ENCODE measurements at regions not wholly inside any gene's neighbourhood (a gene's known extent, or its start where the extent isn't known, plus 50 kb on each side); places are given as distances from the start of the nearest gene placed in this dataset.
"Not testable (repeated sequence)": the region's sequence is repeated elsewhere in the genome, so short reads cannot be mapped to it uniquely, and the experiment has no call there.

DNA sequence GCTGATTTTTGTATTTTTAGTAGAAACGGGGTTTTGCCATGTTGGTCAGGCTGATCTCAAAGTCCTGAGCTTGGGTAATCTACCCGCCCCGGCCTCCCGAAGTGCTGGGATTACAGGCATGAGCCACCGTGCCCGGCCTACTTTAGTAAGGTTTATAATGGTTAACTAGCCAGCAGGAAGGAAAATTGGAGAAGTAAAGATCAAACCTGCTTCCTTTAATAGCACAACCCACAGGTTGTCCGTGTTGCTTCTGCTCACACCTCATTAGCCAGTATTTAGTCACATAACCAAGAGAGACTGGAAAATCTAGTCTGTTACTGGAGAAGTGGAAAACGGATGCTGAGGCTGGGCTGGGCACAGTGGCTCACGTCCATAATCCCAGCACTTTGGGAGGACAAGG, 51.9 kb upstream of the TBL1XR1 start:
- DNase-seq (ENCODE audit: low read depth), result no peak

DNA sequence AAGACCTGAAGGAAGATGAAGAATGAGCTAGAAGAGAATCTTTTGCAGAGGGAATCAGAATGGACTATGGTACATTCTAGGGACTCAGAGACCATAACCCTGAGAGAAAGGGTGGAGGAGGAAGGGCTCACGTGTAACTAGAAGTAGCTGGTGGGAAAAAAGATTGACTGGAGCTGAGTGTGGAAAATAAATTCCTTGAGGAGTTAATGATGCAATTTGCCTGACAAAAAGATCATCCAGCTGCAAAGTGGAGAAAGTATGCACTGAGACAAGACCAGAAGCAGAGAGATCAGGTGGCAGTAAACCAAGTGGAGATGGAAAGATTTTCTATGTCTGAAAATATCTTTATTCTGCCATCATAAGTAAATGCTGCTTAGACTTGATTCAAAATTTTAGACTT, 52.9 kb upstream of the TBL1XR1 start:
- DNase-seq (ENCODE audit: low read depth), result no peak

DNA sequence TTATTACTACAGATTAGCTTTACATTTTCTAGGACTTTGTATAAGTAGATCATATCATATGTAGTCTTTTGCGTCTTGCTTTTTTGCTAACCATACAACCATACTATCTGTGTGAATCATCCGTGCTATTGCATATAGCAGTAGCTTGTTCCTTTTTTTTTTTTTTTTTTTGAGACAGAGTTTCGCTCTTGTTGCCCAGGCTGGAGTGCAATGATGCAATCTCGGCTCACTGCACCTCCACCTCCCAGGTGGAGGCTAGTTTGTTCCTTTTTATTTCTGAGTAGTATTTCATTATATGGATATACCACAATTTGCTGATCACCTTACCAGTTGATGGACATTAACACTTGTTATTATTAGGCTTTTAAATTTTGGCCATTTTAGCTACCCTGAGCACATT, 54.5 kb upstream of the TBL1XR1 start:
- no peak for DNase-seq (ENCODE audit: low read depth)

DNA sequence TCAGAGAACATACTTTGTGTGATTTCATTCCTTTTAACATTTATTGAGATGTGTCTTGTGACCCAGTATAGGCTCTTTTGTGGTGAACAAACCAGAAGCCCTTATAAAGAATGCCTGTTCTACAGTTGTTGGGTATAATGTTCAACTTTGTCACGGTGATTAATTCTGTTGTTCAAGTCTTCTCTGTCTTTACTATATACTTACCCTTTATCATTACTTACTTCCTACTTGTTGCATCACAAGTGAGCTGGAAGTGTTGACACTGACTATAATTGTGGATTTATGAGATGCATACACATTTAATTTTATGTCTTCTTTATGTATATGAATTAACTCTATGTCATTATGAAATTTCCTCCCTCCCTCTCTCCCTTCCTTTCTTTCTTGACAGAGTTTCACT, 59.7 kb upstream of the TBL1XR1 start:
- DNase-seq (ENCODE audit: low read depth), result no peak

DNA sequence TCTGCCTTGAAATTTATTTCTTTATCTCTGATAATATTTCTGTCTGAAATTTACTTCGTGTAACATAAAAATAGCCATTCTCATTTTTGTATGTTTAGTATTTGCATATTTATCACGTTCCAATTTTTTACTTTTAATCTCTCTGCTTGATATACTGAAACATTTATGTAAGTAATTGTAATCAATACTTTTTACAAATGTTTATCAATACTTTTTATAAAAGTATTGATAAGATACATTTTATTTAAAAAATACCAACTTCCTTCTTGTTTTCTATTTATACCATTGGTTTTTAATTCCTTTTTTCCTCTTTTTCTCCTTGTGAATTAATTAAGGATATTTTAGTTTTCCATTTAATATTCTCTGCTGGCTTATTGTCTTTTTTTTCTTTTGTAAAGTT, 60.3 kb upstream of the TBL1XR1 start:
- DNase-seq (ENCODE audit: low read depth), result no peak

DNA sequence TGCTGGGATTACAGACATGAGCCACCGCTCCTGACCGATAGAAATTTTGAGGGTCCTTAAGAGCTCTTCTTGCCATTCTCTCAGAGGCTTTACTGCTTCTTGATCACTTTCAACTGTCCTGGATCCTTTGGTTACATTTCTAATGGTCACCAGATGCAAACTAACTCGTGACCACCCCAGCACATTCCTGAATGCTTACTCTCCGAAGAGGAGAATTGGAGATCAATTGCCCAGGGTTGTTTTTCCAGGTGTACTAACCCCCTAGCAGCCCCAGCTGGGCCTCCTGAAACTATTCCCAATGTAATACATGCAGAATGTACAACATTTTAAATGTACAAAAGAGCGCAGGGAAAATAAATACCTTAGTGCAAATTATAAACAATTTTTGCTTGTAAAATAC, 65.1 kb upstream of the TBL1XR1 start:
- DNase-seq (ENCODE audit: low read depth), result no peak

DNA sequence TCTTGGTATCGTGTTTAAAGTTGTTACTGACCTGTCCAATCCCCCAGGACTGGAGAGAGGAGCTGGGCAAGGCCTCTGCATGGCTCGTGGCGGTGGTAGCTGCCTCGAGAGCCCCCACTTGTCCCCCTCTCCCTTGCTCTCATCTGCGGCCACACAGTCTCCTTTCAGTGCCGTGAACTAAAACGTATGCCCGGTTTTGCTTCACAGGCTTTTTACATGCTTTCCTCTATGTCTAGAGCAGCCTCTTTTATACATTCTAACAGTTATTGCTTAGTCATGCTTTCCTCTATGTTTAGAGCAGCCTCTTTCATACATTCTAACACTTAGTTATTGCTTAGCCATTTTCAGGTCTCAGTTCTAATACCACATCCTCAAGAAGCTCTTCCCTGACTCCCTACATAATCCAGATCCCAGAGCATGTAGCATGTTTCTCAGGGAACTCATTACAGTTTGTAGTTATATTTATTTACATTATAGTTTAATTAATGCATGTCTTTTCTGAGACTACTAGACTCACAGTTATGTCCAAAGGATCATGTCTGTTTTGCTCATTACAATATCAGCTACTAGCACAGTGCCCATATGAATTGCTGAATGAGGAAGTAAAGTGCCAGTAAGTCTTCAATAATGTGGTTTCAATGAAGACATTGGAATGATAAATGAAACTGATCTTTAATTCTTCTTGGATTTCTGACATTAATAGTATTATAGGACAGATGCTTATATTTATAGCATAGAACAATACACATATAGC, 66.5 kb upstream of the TBL1XR1 start:
- DNase-seq (ENCODE audit: low read depth), result no peak

DNA sequence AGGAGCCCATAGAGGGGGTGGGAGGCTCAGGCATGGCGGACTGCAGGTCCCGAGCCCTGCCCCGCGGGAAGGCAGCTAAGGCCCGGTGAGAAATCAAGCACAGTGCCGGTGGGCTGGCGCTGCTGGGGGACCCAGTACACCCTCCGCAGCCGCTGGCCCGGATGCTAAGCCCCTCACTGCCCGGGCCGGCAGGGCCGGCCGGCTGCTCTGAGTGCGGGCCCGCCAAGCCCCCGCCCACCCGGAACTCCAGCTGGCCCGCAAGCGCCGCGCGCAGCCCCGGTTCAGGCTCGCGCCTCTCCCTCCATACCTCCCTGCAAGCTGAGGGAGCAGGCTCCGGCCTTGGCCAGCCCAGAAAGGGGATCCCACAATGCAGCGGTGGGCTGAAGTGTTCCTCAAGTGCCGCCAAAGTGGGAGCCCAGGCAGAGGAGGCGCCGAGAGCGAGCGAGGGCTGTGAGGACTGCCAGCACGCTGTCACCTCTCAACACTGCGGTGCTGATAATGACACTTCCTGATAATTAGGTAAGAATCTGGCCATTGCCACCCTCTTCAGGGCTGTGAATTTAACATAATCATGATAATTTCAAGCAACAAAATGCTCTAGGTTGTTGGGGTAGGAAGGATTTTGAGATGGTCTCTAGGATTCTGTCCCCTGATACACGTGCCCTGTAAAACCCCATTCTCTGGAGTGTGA, 74.7 kb upstream of the TBL1XR1 start:
- DNase-seq (ENCODE audit: low read depth), result not testable (repeated sequence)

DNA sequence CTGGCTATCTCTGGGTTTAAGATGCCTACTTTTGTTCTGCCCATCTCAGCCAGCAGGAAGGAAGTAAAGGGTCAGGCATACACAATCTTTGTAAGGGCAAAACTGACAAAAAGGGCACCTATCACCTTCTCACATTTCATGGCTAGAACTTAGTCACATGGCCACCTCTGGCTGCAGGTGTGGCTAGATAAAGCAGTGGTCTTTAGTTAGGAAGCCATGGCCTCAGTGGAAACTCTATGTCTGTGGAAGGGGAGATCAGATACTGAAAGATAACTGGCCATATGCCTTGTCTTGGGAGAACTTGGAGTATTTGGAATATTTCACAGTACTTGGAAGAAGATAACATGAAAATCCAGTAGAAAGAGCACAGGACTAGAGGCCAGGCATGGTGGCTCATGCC, 80.7 kb upstream of the TBL1XR1 start:
- no peak for DNase-seq (ENCODE audit: low read depth)

DNA sequence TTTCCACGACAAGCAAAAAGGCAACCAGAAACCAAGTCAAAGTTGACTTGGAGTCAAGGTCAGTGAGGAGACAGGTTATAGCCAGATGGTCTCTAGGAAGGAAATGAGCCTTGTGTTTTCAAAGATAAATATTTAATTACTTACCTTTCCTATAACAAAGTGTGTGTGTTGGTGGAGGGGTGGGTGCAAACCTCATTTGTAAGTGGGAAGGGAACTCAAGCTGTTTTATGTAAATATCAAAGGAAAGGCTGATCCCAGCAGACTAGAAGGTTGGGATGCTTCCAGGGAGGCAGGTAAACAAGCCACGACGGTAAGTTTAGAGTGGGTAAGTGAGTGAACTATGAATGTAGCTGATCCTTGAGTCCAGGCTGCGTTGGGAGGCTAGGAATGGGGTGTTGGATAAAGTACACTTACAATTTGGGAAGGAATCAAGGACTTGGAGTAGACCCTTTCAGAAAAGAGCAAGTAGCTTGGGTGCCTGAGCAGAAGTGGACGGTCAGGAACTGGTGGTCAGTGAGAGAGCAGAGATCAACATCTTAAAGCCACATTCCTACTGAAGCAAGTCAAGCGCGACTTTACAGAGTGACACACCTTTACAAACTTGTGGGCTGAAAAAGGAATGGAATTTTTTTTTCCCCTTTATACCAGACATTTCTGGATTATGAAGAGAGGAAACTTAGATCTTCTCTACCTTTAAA, 82.0 kb upstream of the TBL1XR1 start:
- no peak for DNase-seq (ENCODE audit: low read depth)

DNA sequence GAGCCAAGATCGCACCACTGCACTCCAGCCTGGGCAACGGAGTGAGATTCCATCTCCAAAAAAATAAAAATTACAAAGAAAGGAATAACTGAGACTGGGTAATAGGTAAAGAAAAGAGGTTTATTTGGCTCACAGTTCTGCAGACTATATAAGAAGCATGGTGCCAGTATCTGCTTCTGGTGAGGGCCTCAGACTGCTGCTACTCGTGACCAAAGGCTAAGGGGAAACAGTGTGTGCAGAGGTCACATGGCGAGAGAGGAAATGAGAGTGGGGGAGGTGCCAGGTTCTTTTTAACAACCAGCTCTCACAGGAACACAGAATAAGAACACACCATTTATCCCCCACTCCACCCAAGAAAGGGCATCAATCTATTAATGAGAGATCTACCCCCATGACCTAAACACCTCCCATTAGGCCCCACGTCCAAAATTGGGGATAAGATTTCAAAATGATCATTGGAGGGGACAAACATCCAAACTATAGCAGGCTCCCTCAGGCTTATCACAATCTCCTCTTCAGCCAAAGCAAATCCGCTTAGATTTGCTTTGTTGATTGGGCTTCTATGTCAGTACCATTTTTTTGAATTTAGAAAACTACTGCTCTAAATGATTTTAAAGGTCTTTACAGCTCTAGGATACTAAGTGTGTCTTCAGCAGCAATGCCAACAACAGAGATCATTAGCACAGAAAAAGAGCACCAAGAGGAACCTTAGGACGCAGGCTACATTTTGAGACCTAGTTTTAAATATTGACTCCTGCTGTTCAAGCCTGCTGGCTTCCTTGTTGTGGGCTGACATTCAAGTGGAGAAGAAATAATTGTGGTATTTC, 84.2 kb upstream of the TBL1XR1 start:
- no peak for DNase-seq (ENCODE audit: low read depth)

DNA sequence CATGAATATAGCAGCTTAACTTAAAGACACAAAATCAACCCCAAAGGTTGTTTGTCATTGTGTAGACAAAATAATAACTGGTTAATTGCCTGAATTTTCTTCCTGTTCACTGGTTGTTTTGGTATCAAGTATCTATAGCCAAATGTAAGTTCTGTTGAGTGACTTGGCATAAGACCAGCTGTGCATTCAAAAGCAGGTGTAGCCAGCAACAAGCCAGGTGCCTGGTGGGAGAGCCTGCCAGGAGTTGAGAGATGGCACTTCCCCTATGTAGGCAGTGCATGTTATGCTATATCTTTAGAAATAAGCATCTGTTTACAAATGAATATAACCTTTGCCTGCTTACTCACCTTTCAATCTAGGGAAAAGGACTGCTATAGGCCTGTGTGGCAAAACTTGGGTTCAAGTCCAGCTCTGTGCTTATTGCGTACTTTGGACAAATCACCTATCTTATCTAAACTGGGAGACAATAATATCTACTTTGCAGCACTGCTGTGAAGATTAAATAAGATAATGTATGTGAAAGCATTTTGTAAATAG, 84.9 kb upstream of the TBL1XR1 start:
- DNase-seq (ENCODE audit: low read depth), result no peak

DNA sequence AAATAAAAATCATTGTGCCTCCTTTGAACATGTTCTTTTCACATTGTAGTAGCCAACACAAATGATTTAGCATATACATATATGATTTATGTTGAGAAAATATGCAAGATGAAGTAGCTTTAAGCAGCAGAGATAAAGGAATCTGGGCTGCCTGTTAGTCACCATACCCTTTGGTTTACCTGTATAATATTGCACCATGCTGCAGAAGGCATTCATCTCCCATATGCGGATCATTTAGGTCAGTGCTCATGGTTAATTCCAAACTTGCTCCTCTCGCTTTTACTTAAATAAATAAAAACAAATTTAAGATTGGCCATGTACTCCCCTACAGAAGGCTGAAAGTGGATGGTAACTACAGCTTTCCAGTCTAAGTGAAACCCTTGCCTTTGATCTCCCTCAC, 86.7 kb upstream of the TBL1XR1 start:
- DNase-seq (ENCODE audit: low read depth), result no peak

DNA sequence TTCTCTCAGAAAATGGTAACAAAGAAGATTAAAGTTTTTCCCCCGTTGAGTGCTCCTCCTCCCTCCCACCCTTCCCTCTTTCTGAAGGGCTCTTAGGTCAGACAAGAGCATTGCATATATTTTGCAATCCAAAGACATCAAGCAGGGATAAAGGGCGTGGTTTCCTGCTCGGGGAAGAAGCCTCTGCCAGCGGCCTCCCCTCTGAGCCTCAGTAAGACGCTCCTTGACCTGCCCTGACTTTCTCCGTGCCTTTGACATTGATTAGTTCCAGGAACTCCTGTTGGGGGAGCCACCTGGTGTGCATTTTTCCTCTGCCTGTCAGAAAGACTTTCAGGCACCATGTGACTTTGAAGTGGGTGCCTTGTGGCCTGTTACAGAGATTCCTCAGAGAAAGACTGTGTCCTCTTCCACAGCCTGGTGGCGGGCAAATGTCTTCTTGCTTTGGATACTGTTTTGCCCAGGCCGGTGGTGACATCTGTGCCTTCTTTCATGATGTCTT, 87.2 kb upstream of the TBL1XR1 start:
- no peak for DNase-seq (ENCODE audit: low read depth)

DNA sequence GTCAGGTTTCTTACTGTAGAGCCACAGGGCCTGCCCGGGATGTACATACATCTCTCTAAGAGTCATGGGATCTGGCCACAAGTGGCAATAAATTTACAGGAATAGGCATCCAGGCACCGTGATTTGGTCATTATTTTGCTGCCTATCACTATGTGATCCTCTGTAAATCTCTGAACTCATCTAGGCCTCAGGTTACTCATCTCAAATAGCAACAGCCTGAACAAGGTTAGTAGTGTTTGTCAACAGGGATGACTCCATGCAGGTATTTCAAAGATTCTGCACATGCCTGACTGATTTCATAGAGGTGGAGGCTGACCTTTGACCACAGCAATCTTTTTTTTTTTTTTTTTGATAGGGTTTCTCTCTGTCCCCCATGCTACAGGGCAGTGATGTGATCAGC, 88.8 kb upstream of the TBL1XR1 start:
- no peak for DNase-seq (ENCODE audit: low read depth)

DNA sequence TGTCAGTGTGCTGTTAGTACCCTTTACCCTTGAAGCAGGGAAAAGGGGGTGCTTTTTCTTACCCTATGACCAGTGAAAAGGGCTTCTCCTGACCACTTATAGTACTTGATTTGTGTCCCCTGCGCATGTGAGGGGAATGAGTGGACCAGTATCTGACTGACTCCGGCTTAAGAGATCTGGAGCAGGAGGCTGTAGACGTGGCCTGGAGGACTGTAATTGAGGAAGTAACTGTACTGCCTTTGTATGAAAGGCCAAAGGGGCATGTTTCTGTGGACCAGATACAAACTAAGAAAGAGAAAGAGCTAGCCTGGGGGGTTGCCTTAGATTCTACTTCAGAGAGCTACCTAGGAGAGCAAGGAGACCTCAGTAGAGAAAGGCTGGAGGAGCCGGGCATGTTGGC, 89.9 kb upstream of the TBL1XR1 start:
- no peak for DNase-seq (ENCODE audit: low read depth)

DNA sequence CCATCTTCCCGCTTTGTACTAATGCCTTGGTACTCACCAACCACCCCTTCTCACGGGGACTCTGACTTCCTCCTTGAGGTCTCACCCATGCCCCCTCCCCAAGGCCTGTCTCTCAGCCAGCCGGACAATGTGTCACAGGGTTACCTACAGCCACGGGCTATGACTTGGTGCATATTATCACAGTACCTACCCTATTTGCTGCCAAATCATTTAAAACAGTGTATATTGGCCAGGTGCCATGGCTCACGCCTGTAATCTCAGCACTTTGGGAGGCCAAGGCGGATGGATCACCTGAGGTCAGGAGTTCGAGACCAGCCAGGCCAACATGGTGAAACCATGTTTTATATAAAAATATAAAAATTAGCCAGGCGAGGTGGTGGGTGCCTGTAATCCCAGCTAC, 93.4 kb upstream of the TBL1XR1 start:
- no peak for DNase-seq (ENCODE audit: low read depth)

DNA sequence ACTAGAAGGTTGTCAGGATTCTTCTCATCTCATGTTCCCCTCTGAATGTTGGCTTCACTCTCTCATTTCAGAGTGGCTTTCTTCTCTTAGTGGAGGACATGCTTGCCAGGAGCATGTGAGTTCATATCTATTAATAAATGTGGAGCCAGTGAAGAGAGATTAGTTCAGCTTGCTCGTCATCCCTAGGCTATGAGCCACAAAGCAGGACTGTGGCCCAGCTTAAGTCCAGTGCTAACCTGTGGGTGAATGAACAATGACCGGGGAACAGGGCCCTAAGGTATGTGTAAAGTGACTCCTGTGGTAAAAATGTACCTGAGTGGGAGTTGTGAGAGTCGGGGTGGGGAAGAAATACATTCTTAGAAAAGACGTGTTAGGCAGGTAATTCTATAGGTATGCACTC, 96.9 kb upstream of the TBL1XR1 start:
- DNase-seq (ENCODE audit: low read depth), result no peak

DNA sequence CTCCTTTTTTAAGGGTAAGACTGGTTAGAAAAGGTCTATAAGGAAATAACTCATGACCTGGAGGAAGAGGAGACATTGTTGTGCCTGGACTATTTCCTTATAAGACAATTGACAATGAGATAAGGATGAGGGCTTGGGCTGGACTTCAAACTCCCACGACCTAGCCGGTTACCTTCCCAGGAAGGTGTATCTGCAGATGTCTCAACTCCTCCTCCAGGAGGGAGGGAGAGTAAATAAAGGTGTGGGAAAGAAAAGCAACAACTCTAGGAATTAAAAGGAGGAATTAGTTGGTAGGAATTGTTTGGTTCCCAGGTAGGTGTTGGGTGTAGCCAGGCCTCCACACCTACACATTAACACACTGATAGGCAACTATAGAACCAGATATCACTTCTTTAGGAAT, 97.8 kb upstream of the TBL1XR1 start:
- DNase-seq (ENCODE audit: low read depth), result no peak

DNA sequence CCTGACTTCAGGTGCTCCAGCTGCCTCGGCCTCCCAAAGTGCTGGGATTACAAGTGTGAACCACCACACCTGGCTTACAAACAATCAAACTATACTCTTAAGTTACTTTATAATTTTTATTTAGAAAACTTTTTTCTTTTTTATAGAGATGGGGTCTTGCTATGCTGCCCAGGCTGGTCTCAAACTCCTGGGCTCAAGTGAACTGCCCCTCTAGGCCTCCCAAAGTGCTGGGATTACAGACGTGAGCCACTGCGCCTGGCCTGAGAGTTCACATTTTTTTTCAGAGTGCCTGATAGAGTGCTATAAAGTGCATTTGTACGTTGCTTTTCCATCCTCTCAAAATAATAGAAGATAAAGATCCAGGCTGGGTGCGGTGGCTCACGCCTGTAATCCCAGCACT, 102.0 kb upstream of the TBL1XR1 start:
- no peak for DNase-seq (ENCODE audit: low read depth)

DNA sequence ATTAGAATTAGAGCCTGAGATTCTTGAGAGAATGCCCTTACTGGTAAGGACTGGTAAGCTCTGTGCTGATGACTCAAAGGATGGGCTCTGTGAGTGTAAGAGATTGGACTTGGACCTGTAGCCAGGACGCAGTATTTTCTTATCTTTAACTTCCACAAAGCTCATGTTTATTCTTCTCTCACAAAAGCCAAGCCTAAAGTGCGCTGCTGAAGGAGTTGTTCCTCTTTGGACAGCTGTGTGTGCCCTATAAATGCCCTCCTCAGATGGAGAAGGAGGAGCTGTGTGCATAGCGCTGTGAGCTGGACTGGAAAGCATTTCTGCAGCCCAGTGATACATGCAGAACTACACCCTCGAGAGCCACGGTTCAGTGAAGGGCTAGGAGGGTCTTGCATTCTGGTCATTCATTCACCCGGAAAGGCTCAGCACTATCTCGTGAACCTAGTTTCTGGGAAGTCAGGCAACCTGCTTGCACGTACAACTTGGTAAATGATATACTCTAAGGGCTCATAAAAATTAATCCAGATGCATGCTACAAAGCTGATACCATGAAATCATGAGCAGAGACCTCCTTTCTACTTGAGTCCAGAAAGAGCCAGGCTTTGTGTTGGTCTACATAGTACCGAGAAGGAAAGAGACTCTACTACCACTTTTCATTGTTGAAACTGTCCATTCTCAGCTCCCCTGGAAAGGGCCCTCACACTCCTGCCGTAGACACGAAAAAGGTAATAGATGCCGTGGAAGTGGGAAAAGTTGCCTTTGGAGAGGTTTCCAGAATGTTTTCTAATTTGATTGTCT, 103.0 kb upstream of the TBL1XR1 start:
- no peak for DNase-seq (ENCODE audit: low read depth)
